WI38 (cell line): ENCODE measurements at regions not wholly inside any gene's neighbourhood (a gene's known extent, or its start where the extent isn't known, plus 50 kb on each side); places are given as distances from the start of the nearest gene placed in this dataset.

ENCODE experiments used
- H3K4me3 ChIP-seq: 2 replicates; pipeline ENCODE4 v1.5.1; 2011; ENCODE audit warnings: low read depth, mild to moderate bottlenecking, control low read depth, low read length
- TF ChIP-seq, protein P1 (sequence below): IDR thresholded peaks from 2 replicates; pipeline ENCODE4 v1.5.1; 2012; ENCODE audit warnings: low read depth, mild to moderate bottlenecking, control low read depth, low read length

GRCh38 chr9:115712981-115713380 lies 440.6 kb upstream of the PAPPA start:
- TF ChIP-seq, protein P1, sequence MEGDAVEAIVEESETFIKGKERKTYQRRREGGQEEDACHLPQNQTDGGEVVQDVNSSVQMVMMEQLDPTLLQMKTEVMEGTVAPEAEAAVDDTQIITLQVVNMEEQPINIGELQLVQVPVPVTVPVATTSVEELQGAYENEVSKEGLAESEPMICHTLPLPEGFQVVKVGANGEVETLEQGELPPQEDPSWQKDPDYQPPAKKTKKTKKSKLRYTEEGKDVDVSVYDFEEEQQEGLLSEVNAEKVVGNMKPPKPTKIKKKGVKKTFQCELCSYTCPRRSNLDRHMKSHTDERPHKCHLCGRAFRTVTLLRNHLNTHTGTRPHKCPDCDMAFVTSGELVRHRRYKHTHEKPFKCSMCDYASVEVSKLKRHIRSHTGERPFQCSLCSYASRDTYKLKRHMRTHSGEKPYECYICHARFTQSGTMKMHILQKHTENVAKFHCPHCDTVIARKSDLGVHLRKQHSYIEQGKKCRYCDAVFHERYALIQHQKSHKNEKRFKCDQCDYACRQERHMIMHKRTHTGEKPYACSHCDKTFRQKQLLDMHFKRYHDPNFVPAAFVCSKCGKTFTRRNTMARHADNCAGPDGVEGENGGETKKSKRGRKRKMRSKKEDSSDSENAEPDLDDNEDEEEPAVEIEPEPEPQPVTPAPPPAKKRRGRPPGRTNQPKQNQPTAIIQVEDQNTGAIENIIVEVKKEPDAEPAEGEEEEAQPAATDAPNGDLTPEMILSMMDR, result no peak
- H3K4me3 ChIP-seq, result no peak overlapping the region

DNA sequence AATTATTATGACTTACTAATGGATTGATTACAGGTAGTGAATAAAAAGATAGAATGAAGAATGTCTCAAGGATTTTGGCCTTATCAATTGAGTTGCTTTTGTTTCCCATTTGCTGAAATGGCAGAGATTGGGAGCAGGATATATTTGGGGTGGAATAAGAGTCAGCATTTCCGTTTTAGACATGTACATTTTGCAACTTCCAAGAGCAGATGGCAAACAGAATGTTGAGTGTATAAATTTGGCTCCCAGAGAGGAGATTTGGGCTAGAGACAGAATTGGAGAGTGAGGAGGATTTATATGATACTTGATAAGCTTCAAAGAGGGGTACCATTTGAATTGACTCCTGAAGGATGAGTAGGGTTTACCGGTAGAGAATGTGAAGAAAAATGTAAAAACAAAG lies 437.9 kb upstream of the PAPPA start:
- no peak overlapping the region for H3K4me3 ChIP-seq
- TF ChIP-seq, protein P1, result no peak

DNA sequence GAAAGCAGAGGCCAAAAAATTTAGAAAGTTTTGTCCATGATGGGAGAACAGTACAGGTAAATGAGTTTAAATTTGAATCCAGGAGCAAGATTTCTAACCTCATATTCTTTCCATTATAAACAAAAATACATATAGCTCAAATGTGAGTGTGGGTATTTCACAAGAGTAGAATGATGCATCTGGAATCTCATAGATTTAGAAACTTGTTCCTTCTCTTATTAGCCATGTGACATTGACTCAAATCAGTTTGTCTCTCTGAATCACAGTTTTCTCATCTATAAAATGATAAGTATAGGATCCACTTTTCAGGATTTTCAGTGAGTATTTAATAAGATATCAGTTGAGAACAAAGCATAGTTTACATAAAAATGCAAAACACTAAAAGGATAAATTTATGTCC lies 436.3 kb upstream of the PAPPA start:
- H3K4me3 ChIP-seq, result no peak overlapping the region
- TF ChIP-seq, protein P1, result no peak

DNA sequence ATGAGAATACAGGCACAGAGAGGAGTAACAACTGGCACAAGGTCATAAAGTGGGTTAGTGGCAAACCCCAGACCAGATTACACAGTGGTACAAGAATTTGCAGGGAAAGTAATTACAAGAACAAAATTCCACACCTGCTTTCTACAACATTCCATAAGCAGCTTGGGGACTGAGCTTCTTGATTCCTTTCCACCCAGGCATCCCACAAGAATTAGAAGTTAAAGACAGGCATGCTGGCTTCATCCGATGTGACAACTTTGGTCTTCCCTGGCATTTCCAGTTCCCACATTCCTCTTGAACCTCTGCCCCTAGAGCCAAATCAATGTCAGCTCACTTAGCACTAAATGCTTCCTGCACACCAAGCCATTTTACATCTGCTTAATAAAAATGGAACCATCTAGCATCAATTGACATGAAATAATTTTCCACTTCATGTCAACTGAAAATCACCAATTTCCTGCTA lies 435.8 kb upstream of the PAPPA start:
- H3K4me3 ChIP-seq, result no peak overlapping the region
- TF ChIP-seq, protein P1, result no peak

DNA sequence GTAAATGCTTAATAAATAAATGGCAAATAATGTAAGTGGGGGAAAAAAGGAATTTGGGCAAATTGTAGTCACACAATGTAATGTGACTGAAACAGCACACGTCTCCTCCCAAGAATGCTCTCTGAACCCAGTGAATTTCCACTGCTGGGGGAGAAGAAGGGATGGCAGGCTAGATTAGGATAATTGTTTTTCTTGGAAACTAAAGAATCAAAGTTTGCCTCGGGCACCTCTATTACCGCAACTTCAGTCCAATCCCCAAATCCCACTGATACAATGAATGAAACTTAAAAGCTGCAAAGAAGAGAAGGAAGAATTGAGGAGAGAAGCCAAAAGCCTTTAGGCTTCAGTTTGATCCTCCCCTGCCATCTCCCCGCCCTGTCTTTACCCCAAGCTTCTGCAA lies 423.2 kb upstream of the PAPPA start:
- no peak overlapping the region for H3K4me3 ChIP-seq
- TF ChIP-seq, protein P1, result no peak

DNA sequence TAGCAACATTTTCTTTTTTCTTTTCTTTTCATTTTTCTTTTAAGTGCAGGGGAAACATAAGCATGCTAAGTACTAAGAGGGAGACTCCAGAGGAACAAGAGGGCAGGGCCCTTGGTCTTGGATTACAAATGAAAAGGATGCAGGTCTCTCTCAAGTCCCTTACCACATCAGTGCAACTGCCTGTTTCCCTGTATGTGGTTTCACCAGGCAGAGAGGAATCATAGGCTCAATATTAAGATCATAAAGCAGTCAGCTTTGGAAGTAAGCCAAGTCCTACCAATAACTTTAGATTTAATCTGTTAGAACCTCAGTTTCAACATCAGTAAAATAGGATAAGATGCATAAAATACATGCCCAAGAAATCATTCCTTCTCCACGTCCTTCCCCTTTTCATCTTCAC lies 422.7 kb upstream of the PAPPA start:
- H3K4me3 ChIP-seq, result no peak overlapping the region
- TF ChIP-seq, protein P1, result no peak

DNA sequence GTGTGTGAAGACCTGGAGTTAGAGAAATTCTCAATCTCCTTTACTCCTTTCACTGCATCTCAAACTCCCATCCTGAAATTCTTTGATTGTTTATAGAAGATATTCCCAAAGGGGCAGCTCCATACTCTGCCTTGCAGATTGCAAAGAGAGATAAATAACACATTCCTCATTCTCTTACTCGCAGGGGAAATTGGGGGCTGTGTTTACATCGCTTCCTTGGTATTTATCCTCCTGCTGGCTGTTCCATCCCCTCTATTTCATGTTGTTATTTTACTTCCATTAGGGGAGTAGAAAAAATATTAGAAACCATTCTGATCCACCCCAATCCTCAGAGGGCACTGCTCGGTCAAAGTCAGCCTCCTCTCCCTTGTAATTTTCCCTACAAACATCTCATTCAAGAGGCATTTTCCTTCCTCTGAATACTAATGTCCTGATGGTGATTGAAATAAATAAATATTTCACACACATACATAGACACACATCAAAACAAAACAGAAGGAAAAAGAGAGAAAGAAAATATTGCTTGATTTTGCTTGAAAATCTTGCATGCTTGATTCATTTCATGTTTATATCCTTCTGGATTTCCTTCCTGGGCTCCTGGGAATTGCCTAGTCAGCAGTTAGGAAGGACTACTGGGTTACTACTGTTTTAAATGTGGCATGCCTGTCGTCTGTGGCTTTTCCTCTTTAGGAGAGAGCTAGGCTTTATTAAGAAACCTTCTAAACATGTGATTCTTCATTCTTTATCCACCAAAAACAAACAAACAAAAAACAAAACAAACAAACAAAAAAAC lies 420.1 kb upstream of the PAPPA start:
- H3K4me3 ChIP-seq, result no peak overlapping the region
- TF ChIP-seq, protein P1, result no peak
